ENCODE measurements at regions not wholly inside any gene's neighbourhood (a gene's known extent, or its start where the extent isn't known, plus 50 kb on each side); places are given as distances from the start of the nearest gene placed in this dataset.
A peak's percentile ranks its signal among the peaks of the same experiment; 100 is the strongest.

DNA sequence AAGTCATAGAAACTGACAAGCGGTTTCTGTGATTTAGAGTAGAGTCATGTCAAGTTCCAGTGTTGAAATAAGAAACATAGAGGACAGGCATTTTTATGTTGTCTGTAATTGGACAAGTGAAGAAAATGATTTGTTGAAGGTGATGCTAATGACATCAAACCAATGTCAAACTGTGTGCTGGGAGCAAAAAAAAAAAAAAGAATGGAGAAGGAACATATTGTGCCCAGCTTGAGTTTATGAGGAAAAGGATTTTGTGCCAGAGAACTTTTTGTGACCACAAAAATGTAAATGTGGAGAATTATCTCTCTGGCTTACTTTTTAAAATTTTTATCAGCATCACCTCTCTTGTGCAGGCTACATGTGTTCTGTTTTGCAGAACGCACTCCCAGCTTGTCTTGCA lies 495.7 kb downstream of the RAPGEF2 start:
- Histone ChIP-seq H3K4ac (ENCODE audit: low read depth, low read length) (no peak overlapping the region), H3K18ac (ENCODE audit: low read length) (no peak overlapping the region), H3K79me1 (ENCODE audit: low read length) (no peaks in the 10 kb centered on the region), H4K8ac (ENCODE audit: low read depth, low read length) (no peak overlapping the region), H3K14ac (ENCODE audit: low read length) (no peak overlapping the region), H3K27ac (ENCODE audit: low read depth, low read length) (no peak overlapping the region), H2AFZ (ENCODE audit: insufficient read depth, low read length, poor library complexity) (no peak overlapping the region), H2BK5ac (ENCODE audit: low read depth, low read length, poor library complexity) (no peak overlapping the region), H3K4me1 (ENCODE audit: control insufficient read depth in 1 of 2, insufficient read depth in 2 of 2, low read length in 2 of 2) (no peaks in the 10 kb centered on the region), H3K9ac (ENCODE audit: low read length) (no peak overlapping the region), H4K12ac (ENCODE audit: low read depth, low read length) (no peak overlapping the region), H2BK12ac (ENCODE audit: low read length) (no peak overlapping the region), H3K4me2 (ENCODE audit: low read length) (no peak overlapping the region), H2AK5ac (ENCODE audit: low read length) (no peak overlapping the region), H2BK120ac (ENCODE audit: insufficient read depth, low read length, poor library complexity) (no peak overlapping the region), H3K4me3 (ENCODE audit: low read depth, low read length) (no peak overlapping the region), H3K9me3 (ENCODE audit: insufficient read depth, low read depth, low read length) (no peaks in the 10 kb centered on the region), H3K27me3 (ENCODE audit: insufficient read depth, low read length) (no peaks in the 10 kb centered on the region), H3K23ac (ENCODE audit: low read length) (no peak overlapping the region), H3K36me3 (ENCODE audit: control insufficient read depth in 1 of 2, insufficient read depth in 2 of 2, low read length in 2 of 2) (no peaks in the 10 kb centered on the region), H4K91ac (ENCODE audit: low read depth, low read length) (no peak overlapping the region), H3K79me2 (ENCODE audit: control insufficient read depth, insufficient read depth, low read length, poor library complexity) (no peaks in the 10 kb centered on the region)
- WGBS (ENCODE audit: extremely low coverage, insufficient coverage, insufficient read length), result no CpG with 5 or more reads among the region's 2 CpGs
- no peak for DNase-seq

DNA sequence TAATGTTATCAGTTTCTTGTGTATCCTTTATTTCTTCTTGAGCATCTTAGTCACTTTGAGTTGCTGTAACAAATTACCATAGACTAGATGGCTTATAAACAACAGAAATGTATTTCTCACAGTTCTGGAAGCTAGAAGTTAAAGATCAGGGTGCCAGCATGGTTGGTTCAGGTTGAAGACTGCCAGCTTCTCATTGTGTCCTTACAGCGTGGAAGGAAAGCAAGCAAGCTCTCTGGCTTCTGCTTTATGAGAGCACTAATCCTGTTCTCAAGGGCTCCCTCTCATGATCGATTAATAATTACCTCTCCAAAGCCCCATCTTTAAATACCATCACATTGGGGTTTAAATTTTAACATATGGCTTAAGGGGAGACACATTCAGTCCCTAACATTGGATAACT lies 497.2 kb downstream of the RAPGEF2 start:
- Histone ChIP-seq H3K27ac (ENCODE audit: low read depth, low read length) (no peak overlapping the region), H3K9me3 (ENCODE audit: insufficient read depth, low read depth, low read length) (no peaks in the 10 kb centered on the region), H3K4me3 (ENCODE audit: low read depth, low read length) (no peak overlapping the region), H3K4me1 (ENCODE audit: control insufficient read depth in 1 of 2, insufficient read depth in 2 of 2, low read length in 2 of 2) (no peaks in the 10 kb centered on the region), H3K27me3 (ENCODE audit: insufficient read depth, low read length) (no peaks in the 10 kb centered on the region), H2AFZ (ENCODE audit: insufficient read depth, low read length, poor library complexity) (no peak overlapping the region), H3K23ac (ENCODE audit: low read length) (no peak overlapping the region), H4K12ac (ENCODE audit: low read depth, low read length) (no peak overlapping the region), H3K4me2 (ENCODE audit: low read length) (no peak overlapping the region), H2AK5ac (ENCODE audit: low read length) (no peak overlapping the region), H3K79me1 (ENCODE audit: low read length) (no peaks in the 10 kb centered on the region), H3K9ac (ENCODE audit: low read length) (no peak overlapping the region), H4K8ac (ENCODE audit: low read depth, low read length) (no peak overlapping the region), H2BK120ac (ENCODE audit: insufficient read depth, low read length, poor library complexity) (no peak overlapping the region), H3K18ac (ENCODE audit: low read length) (no peak overlapping the region), H3K14ac (ENCODE audit: low read length) (no peak overlapping the region), H3K36me3 (ENCODE audit: control insufficient read depth in 1 of 2, insufficient read depth in 2 of 2, low read length in 2 of 2) (no peaks in the 10 kb centered on the region), H2BK5ac (ENCODE audit: low read depth, low read length, poor library complexity) (no peak overlapping the region), H3K79me2 (ENCODE audit: control insufficient read depth, insufficient read depth, low read length, poor library complexity) (no peaks in the 10 kb centered on the region), H2BK12ac (ENCODE audit: low read length) (no peak overlapping the region), H3K4ac (ENCODE audit: low read depth, low read length) (no peak overlapping the region), H4K91ac (ENCODE audit: low read depth, low read length) (no peak overlapping the region)
- DNase-seq, result peak; percentile 5 to 8
- WGBS (ENCODE audit: extremely low coverage, insufficient coverage, insufficient read length), result no CpG with 5 or more reads among the region's 2 CpGs

DNA sequence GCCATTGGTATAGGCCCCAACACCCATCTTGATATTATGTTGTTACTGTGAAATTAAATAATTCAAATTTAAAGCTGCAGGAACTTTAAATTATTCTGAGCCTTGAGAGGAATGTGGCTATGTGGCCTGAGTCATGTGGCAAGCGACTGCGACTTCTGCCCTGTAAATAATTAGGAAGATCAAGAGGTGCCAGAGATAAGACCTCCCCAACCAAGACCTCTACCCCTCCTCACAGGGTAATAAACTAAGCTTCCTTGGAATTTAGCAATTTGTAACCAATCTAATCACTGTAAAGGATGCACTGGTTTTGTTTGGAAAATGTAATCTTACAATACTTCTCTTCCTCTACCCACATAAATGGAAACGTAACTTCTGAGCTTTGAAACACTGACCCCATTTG lies 501.9 kb downstream of the RAPGEF2 start:
- Histone ChIP-seq H3K14ac (ENCODE audit: low read length) (no peak overlapping the region), H3K79me1 (ENCODE audit: low read length) (no peaks in the 10 kb centered on the region), H2BK12ac (ENCODE audit: low read length) (no peak overlapping the region), H3K4me1 (ENCODE audit: control insufficient read depth in 1 of 2, insufficient read depth in 2 of 2, low read length in 2 of 2) (no peaks in the 10 kb centered on the region), H3K9me3 (ENCODE audit: insufficient read depth, low read depth, low read length) (no peaks in the 10 kb centered on the region), H3K36me3 (ENCODE audit: control insufficient read depth in 1 of 2, insufficient read depth in 2 of 2, low read length in 2 of 2) (no peaks in the 10 kb centered on the region), H3K4ac (ENCODE audit: low read depth, low read length) (no peak overlapping the region), H4K8ac (ENCODE audit: low read depth, low read length) (no peak overlapping the region), H3K23ac (ENCODE audit: low read length) (no peak overlapping the region), H2BK120ac (ENCODE audit: insufficient read depth, low read length, poor library complexity) (no peak overlapping the region), H2AK5ac (ENCODE audit: low read length) (no peak overlapping the region), H3K79me2 (ENCODE audit: control insufficient read depth, insufficient read depth, low read length, poor library complexity) (no peaks in the 10 kb centered on the region), H3K4me2 (ENCODE audit: low read length) (no peak overlapping the region), H3K4me3 (ENCODE audit: low read depth, low read length) (no peak overlapping the region), H2AFZ (ENCODE audit: insufficient read depth, low read length, poor library complexity) (no peak overlapping the region), H3K27ac (ENCODE audit: low read depth, low read length) (no peak overlapping the region), H3K9ac (ENCODE audit: low read length) (no peak overlapping the region), H4K12ac (ENCODE audit: low read depth, low read length) (no peak overlapping the region), H4K91ac (ENCODE audit: low read depth, low read length) (no peak overlapping the region), H2BK5ac (ENCODE audit: low read depth, low read length, poor library complexity) (no peak overlapping the region), H3K18ac (ENCODE audit: low read length) (no peak overlapping the region), H3K27me3 (ENCODE audit: insufficient read depth, low read length) (no peaks in the 10 kb centered on the region)
- WGBS (ENCODE audit: extremely low coverage, insufficient coverage, insufficient read length), result no CpG with 5 or more reads among the region's 3 CpGs
- no peak for DNase-seq

DNA sequence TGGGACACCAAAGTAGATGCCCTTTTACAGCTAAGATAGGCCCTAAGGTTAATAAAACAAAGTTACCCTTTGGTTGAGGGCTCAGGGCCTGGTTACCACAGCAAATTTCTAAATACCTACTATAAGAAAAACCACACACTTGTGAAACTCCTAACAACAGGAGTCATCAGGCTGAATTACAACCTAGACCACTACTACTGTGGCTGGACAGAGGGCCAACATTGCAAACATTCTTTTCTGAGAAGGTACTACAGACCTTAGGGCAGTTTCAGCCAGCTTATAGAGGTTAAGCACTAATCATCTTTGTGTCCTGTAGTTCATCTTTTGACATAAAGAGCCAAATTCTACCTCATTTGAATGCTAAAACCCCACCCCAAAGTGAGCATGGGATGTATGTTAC lies 504.0 kb downstream of the RAPGEF2 start:
- DNase-seq, result peak; percentile 28 to 40
- no peak overlapping the region for H3K23ac ChIP-seq (ENCODE audit: low read length)
- H4K12ac ChIP-seq (ENCODE audit: low read depth, low read length), result no peak overlapping the region
- no peaks in the 10 kb centered on the region for H3K79me2 ChIP-seq (ENCODE audit: control insufficient read depth, insufficient read depth, low read length, poor library complexity)
- H3K4me3 ChIP-seq (ENCODE audit: low read depth, low read length), result no peak overlapping the region
- H3K9ac ChIP-seq (ENCODE audit: low read length), result no peak overlapping the region
- H2AFZ ChIP-seq (ENCODE audit: insufficient read depth, low read length, poor library complexity), result no peak overlapping the region
- no peaks in the 10 kb centered on the region for H3K9me3 ChIP-seq (ENCODE audit: insufficient read depth, low read depth, low read length)
- H3K4me2 ChIP-seq (ENCODE audit: low read length), result no peak overlapping the region
- no peak overlapping the region for H3K18ac ChIP-seq (ENCODE audit: low read length)
- H3K79me1 ChIP-seq (ENCODE audit: low read length), result no peaks in the 10 kb centered on the region
- no peak overlapping the region for H4K8ac ChIP-seq (ENCODE audit: low read depth, low read length)
- H3K27ac ChIP-seq (ENCODE audit: low read depth, low read length), result no peak overlapping the region
- no peak overlapping the region for H2AK5ac ChIP-seq (ENCODE audit: low read length)
- no peaks in the 10 kb centered on the region for H3K27me3 ChIP-seq (ENCODE audit: insufficient read depth, low read length)
- H2BK120ac ChIP-seq (ENCODE audit: insufficient read depth, low read length, poor library complexity), result no peak overlapping the region
- H3K4ac ChIP-seq (ENCODE audit: low read depth, low read length), result no peak overlapping the region
- H3K4me1 ChIP-seq (ENCODE audit: control insufficient read depth in 1 of 2, insufficient read depth in 2 of 2, low read length in 2 of 2), result no peaks in the 10 kb centered on the region
- no peaks in the 10 kb centered on the region for H3K36me3 ChIP-seq (ENCODE audit: control insufficient read depth in 1 of 2, insufficient read depth in 2 of 2, low read length in 2 of 2)
- H2BK12ac ChIP-seq (ENCODE audit: low read length), result no peak overlapping the region
- H4K91ac ChIP-seq (ENCODE audit: low read depth, low read length), result no peak overlapping the region
- no peak overlapping the region for H3K14ac ChIP-seq (ENCODE audit: low read length)
- H2BK5ac ChIP-seq (ENCODE audit: low read depth, low read length, poor library complexity), result no peak overlapping the region

DNA sequence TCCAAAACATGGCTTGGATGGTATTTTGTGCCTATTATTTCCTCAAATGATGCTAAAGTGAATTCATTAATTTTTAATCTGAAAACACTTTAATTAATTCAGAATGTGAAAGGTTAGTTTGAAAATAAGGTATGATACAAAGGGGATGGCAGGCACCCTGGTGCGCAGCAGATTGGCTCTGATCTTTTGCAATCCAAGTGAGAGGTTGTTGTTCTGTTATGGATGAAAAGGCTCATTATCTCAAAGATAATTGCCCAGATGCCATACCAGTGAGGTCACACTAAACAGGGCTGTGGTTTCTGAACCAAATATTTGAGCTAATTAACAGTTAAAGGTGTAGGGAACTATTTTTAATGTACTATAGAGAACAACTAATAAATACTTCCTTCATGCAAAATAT lies 504.9 kb downstream of the RAPGEF2 start:
- H3K4ac ChIP-seq (ENCODE audit: low read depth, low read length), result no peak overlapping the region
- H3K4me2 ChIP-seq (ENCODE audit: low read length), result no peak overlapping the region
- no peaks in the 10 kb centered on the region for H3K9me3 ChIP-seq (ENCODE audit: insufficient read depth, low read depth, low read length)
- no peaks in the 10 kb centered on the region for H3K4me1 ChIP-seq (ENCODE audit: control insufficient read depth in 1 of 2, insufficient read depth in 2 of 2, low read length in 2 of 2)
- no peaks in the 10 kb centered on the region for H3K27me3 ChIP-seq (ENCODE audit: insufficient read depth, low read length)
- H3K23ac ChIP-seq (ENCODE audit: low read length), result no peak overlapping the region
- H2BK120ac ChIP-seq (ENCODE audit: insufficient read depth, low read length, poor library complexity), result no peak overlapping the region
- peak; percentile 45 to 65 for DNase-seq
- H3K9ac ChIP-seq (ENCODE audit: low read length), result no peak overlapping the region
- no peak overlapping the region for H4K12ac ChIP-seq (ENCODE audit: low read depth, low read length)
- no peak overlapping the region for H3K18ac ChIP-seq (ENCODE audit: low read length)
- H3K36me3 ChIP-seq (ENCODE audit: control insufficient read depth in 1 of 2, insufficient read depth in 2 of 2, low read length in 2 of 2), result no peaks in the 10 kb centered on the region
- no peak overlapping the region for H2AFZ ChIP-seq (ENCODE audit: insufficient read depth, low read length, poor library complexity)
- H3K79me2 ChIP-seq (ENCODE audit: control insufficient read depth, insufficient read depth, low read length, poor library complexity), result no peaks in the 10 kb centered on the region
- no peak overlapping the region for H3K4me3 ChIP-seq (ENCODE audit: low read depth, low read length)
- H3K27ac ChIP-seq (ENCODE audit: low read depth, low read length), result no peak overlapping the region
- no peaks in the 10 kb centered on the region for H3K79me1 ChIP-seq (ENCODE audit: low read length)
- H2BK5ac ChIP-seq (ENCODE audit: low read depth, low read length, poor library complexity), result no peak overlapping the region
- no peak overlapping the region for H2AK5ac ChIP-seq (ENCODE audit: low read length)
- H4K8ac ChIP-seq (ENCODE audit: low read depth, low read length), result no peak overlapping the region
- no CpG with 5 or more reads among the region's 1 CpG for whole genome bisulfite sequencing (ENCODE audit: extremely low coverage, insufficient coverage, insufficient read length)
- H4K91ac ChIP-seq (ENCODE audit: low read depth, low read length), result no peak overlapping the region
- no peak overlapping the region for H3K14ac ChIP-seq (ENCODE audit: low read length)
- no peak overlapping the region for H2BK12ac ChIP-seq (ENCODE audit: low read length)
